SIG-M5 treated with dmso at 0.1 percent for 504 hours (cell line): ENCODE measurements at regions not wholly inside any gene's neighbourhood (a gene's known extent, or its start where the extent isn't known, plus 50 kb on each side); places are given as distances from the start of the nearest gene placed in this dataset.

ENCODE experiments used
- DNase-seq: peaks from one replicate; lab custom pipeline; 2025; ENCODE audit not compliant: unreplicated experiment; lab: John Stamatoyannopoulos, UW

DNA sequence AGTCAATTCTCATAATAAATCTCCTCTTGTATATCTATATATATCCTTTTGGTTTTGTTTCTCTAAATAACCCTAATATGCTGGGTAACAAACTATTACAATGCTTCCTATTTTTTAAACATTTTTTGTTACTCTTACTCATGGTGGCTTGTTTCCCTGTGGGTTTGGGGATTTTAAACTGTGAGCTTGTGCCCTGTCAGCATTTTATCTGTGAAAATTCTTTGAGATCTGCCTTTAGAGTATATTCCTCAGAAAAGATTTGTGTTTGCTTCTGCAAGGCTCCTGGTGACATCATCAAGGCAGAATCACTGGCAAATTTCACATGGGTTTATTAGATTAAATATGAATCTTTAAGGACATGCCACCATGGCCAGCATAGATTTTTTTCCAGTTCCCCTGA lies 273.6 kb downstream of the LRFN2 start:
- DNase-seq: no peak

DNA sequence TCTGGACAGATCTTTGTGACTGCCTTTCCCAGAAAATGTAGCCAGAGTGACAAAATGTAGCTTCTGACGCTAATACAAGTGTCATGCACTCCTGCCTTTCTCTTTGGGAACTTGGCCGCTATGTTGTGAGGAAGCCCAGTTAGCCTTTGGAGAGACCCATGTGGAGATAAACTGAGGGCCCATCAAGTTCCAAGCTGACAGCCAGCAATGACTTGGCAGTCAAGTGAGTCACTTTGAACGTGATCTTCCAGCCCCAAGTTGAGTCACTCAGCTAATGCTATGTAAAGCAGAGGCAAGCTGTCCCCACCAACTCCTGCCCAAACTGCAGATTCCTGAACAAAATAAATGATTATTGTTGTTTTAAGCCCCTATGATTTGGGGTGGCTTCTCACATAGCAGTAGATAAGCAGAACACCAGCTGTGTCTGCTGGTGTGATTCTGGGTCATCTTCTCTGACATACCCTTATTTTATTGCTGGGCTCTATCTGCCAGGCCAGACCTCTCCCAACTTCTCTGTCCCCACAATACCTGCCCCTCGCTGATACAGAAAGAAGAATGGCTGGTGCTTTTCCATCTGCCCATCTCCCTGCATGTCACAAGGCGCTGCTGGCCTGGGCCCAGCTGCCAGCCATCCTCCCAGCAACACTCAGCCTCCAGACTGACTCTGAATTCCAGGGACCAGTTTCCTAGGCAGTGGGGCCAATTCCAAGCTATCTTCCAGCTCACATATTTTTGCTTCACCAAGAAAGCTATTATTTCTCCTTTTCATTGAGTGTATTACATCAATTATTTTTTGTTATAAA lies 274.8 kb downstream of the LRFN2 start:
- no peak for DNase-seq

DNA sequence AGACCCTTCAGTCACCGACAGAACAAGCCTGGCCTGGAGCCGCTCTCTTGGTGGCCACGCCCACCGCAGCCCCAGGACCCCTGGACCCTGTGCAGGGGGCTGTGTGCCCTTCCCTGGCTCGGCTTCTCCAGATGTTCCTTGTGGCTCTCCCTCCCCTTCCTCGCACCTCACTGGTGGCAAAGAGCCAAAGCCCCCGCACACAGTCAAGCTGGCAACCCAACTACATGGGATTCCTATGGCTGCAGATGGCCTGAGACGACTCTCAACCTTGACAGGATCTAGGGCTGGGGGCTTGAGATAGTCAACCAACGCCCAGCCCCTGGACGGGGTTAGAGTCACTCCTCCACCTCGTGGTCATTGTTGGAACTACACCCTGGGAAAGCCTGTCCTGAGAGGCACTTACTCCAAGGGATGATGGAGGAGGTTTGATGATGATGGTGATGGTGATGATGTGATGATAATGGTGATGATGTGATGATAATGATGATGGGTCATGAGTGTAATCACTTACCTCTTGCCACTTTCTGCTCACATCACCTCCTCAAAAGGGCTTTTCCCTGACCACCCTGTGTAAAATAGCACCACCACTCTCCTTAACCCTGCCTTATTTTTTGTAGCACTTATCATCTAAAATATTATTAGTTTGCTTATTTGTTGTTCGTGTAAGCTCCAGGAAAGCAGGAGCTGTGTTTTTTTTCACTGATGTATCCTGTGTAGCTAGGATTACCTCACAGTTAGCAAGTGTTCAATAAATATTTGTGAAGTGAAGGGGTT lies 278.4 kb downstream of the LRFN2 start:
- DNase-seq: peak; percentile 1

DNA sequence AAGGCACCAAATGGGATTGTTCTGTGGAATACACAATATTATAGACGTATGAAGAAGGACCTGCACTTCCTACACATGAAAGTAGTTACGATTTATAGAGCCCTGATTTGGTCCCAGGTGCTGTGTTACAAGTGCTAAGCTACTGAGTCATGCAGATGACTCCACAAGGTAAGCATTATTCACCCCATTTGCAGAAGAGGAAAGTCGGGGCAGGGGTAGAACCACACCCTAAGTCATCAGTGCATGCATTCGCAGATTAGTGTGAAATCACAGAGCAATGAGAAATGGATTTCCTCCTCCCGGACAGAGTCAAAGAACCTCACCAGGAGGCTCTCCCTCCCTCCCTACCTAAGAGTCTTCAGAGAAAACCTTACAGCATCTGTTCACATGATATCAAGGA lies 279.5 kb downstream of the LRFN2 start:
- DNase-seq: no peak

DNA sequence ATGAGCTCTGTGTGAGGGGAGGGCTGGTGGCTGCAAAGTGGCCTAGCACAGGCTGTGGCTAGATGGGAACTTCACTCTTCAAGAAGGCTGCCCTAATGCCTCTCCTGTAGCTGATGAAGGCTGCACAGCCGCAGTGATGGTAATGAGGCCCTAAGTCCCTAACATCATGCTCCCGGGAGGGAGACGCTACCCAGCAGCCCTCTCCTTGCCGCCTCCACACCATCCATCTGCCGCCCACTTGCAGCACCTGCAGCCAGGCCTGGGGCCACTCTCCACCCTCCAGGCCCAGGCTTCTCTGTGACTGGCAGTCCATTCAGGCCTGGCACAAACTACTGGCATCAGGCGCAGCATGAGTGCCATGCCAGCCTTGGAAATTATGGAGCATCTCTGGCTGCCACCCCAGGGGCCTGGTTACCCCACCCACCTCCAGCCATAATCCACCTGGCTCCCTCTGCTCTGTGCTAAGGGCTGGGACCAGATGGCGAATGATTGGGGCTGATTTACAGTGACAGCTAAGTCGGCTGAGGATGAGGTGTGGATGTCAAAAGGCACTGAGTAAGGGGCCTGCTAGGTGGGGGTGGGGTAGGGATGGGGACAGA lies 284.2 kb downstream of the LRFN2 start:
- DNase-seq: no peak

DNA sequence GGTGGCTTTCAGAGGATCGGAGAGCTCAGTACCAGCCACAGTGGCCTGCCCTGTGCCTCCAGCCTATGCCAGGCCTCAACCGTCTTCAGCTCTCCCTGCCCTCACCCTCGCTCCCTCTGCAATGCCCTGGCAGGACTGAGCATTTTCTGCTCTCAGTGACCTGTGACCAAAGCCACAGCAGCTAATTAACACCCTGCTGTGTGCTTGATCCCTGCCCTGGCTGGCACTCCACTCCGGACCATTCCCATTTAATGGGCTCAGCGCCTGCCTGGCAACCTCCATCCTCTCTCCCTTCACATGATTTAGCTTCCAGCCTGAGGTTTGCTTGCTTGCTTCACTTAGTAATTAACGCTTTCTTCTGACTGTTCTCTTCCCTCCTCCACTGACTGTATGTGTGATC lies 287.5 kb downstream of the LRFN2 start:
- DNase-seq: no peak

DNA sequence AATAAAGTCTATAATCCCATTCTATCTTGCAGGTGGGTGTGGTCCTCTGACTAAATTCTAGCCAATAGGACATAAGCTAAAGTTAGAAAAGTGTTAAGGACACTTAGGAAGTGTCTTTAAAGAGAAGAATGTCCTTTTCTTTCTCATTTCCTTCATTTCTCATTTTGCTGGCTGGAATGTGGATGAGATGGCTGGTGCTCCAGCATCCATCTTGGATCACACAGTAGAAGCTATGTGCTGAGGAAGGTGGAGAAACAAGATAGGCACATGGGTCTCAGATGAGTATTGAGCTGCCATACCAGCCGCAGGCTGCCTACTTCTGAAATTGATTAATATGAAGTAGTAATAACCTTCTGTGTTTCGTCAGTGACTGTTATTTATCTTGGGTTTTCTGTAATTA lies 289.0 kb downstream of the LRFN2 start:
- no peak for DNase-seq

DNA sequence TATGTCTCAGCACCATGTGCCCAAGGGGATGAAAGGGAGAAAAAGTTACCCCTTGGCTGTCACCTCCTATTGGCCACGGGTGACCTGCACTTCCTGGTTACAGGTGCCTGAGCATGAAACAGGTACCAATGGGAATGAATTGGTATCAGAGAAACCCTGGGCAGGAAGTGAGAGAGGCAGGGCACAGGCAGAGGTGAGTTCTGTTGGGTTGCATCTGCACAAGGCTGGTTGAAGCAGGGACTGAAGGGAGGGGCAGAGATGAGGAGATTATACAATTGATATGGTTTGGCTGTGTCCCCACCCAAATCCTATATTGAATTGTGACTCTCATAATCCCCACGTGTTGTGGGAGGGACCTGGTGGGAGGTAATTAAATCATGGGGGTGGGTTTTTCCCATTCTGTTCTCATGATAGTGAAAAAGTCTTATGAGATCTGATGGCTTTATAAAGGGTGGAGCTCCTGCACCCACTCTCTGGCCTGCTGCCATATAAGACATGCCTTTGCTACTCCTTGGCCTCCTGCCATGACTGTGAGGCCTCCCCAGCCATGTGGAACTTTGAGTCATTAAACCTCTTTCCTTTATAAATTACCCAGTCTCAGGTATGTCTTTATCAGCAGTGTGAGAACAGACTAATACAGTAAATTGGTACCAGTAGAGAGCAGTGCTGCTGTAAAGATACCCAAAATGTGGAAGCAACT lies 291.8 kb downstream of the LRFN2 start:
- DNase-seq: no peak

DNA sequence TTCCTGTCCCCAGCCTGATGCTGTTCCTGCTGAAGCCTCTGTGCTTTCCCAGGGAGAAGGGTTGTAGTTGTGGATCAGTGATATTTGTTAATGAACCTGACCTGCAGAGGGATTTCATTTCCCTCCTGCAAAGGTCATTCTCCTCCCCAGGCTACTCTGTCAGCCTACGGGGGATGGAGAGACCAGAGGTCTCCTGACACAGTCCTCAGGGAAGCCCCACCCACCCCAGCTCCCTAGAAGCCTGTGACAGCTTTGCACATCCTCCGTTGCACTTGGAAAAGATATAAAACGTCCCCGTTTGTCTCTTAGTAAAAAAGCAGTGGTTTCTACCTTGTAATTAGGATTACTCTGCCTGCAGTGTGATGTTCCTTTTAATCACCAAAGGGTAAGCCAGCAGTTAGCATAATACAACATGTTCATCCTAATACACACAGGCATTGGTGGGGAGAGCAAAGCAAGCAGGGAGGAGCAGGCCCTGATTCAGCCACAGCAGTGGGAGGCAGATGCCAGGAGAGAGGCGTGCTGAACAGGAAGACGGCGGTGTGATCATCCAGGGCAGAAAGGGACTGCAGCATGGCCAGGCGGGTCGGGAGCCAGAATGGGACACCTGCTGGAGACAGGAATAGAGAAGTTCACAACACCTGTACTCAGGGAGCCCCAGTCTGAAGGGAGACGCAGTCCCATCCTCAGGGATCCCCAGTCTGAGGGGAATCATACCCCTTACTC lies 293.5 kb downstream of the LRFN2 start:
- no peak for DNase-seq

DNA sequence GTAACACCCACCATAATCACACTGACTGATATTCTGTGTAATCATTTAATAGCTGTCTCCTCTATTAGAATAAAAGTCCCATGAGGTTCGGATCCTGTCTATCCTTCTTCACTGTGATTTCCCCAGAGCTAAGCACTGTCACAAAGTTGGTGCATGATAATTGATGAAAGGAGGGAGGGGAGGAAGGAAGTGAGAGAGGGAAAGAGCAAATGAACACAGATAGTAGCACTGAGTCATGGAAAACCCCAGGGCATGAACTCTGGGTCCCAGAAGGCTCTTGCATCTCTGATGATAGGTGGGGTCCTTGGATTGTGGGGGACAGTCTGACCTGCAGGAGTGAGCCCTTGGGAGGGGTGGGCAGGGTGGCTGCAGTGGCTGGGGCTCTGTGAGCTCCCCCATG lies 294.1 kb downstream of the LRFN2 start:
- DNase-seq: no peak

DNA sequence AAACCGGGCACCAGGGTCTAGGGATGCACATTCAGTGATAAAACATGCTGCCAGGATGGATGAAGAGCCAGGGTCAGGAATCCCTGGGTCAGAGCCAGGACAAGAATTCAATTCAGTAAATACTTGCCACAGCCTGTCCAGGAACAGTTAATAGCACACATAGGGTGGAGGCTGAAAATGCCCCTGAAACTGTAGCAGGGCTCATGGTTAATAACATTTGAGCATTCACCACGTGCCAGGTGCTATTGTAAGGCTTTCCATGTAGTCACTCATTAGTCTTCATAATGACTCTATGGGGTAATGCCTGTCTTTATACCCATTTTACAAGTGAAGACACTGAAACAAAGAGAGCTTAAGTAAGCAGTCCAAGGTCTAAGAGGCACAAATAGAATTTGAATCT lies 296.3 kb downstream of the LRFN2 start:
- DNase-seq: no peak

DNA sequence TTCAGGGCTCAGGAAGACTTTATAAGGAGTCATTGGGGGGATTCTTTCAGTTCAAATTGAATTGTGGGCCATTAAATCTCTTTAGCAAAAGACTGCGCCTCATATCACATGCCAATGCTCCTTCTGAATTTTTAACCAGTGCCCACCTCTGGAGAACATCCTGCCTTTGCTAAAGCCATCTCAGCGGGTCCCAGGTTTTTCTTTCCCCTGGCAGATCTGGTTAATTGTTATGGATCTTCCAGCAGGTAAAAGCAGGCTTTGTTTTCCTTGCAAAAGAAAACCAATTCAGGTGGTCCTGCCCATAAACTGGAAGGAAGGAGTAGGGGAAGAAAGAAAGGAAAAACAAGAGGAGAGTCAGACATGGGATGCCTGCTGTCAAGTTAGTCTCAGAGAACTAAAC lies 298.2 kb downstream of the LRFN2 start:
- DNase-seq: no peak

DNA sequence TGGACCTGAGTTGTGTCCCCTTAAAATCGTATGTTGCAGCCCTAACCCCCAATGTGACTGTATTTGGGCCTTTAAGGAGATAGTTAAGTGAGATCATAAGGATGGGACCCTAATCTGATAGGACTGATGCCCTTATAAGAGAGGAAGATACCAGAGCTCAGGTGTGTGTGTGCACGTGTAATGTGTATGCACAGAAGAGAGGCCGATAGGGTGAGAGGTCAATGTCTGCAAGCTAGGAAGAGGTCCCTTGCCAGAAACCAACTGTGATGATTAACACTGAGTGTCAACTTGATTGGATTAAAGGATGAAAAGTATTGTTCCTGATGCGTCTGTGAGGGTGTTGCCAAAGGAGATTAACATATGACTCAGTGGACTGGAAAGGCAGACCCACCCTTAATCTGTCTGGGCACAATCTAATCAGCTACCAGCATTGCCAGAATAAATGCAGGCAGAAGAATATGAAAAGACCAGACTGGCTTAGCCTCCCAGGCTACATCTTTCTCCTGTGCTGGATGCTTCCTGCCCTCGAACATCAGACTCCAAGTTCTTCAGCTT lies 299.8 kb downstream of the LRFN2 start:
- no peak for DNase-seq

DNA sequence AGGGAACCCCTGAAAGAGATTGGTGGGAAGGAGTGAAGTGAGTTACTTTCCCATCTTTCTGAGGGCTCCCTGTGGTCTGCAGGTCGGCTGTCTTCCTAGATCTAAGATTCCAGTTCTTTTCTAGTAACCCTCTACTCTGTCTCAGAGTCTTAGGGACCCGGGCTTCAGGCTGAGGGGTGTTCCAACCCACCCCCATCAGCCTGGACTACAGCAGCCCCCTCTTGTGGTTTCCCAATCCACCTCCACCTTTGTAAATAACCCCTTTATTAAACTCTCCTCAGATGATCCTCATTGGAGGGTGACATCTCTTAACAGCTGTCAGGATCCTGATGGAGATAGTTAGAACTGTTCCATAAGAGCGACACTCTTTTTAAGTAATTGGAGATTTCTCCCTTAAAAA lies 300.4 kb downstream of the LRFN2 start:
- no peak for DNase-seq

DNA sequence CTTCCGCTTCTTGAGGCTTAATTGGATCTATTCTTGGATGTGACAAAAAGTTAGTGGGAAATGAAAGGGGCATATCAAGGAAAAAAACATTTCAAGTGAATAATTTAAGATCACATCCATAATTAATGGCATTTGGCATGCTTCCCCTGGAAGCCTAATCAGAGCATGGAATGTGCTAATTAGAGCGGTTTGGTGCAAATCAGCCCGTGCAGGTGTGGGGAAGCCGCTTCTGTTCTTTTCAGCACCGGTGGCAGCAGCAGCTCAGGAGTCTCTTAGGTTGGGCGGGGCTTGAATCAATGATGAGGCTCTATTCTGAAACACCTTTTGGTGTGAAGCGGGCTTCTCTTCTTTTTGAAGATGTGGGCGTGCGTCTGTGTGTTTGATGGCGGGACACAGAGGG lies 301.2 kb downstream of the LRFN2 start:
- no peak for DNase-seq

DNA sequence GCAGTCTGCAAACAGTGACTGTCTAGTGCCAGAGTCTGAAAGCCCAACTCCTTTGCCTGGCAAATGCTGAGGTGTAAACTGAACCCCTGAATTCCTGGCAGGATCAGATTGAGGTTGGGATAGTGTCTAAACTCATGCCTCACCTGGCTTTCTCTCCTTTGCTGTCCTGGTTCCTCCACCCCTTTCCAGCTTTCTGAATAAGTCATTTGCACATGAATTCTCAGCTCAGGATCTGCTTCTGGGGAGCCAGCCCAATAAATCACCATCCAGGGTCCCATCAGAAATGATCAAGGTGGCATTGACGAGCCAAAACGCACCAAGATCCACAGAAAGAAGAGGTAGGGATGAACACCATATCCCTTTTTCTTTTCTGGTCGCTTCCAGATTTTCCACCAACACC lies 301.6 kb downstream of the LRFN2 start:
- DNase-seq: no peak

DNA sequence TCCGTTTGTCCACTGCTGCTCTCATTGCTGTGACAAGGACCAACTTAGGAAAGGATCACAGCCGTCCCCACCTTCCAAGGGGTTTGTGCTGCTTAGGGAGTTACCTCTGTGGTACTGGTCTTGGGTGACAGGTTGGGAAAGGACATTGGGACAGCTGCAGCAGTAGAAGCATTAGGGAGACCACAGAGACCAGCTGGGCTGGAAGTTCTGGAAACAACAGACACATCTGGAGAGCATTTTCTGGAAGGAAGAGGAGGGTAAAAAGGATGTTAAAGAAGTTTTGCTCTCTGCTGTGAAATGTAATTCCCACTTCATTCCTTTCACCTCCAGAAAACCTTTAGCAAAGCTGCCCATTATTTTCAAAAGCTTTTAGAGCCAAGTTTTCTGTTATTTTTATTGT lies 304.2 kb downstream of the LRFN2 start:
- no peak for DNase-seq

DNA sequence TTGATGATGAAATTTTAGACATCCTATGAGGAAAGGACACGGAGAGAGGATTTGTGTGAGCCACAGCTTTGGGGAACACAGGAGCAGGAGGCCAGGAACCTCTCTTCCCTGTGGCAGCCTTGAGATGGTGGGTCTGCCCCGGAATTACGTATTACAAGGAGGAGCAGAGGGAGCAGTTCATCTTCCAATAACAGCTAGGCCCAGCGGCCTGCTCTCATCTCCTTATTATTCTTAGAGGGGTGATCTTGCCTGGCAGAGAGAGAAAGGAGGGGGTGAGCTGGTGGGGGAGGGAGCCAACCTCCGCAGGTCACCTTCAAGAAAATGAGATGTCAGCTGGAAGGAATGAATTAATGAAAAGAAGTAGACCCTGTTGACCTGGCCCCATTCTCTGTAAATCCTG lies 305.8 kb downstream of the LRFN2 start:
- no peak for DNase-seq

DNA sequence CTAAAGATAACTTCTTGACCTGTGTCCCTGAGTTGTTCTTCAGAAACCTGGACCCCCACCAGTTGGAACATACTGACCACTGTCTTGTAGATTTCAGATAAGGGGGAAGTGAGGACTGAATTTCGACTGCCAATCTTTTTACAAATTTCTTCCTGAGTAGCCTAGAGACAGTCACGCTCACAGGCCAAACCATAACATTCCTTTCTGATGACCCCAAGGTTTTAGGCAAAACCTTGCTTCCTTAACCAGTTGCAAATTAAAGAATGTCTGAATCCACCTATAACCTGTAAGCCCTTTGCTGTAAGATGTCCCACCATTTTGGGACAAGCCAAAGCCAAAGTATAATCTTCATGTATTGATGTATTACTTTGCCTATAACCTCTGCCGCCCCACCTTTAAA lies 306.9 kb downstream of the LRFN2 start:
- DNase-seq: no peak

DNA sequence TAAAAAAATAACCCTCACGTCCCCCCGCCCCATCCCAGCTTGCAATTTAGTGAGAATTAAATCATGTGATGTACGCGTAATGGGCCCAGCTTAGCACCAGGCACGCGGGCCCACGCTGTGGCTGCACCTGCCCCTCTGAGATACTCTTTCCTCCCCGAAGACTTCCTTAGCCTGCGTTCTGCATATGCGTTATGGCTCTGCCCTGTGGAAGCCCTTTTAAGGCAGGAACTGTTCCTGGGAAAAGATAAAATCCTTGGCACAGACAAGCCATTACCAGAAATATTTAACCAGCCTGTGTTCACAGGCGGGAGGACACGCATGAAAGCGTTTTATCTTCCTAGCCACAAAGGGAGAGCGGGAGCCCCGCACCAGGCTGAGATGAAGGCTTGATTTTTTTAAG lies 311.0 kb downstream of the LRFN2 start:
- DNase-seq: no peak

DNA sequence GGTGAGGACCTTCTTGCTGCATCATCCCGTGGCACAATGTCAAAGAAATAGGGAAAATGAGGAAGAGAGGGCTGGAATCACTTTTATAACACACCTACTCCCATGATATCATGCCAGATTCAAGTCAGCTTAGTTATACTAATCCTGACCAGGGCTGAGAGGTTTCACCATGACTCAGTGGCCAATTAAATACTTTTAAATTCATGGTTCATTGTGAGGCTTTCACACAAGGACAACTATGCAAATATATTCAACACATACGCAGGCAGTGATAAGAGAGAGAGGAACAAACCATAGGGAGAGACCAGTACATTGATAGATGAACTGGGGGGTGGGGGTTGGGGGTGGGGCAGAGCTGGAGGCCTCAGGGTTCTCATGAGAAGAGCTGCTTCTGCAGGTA lies 313.1 kb downstream of the LRFN2 start:
- DNase-seq: no peak
